HEK293 (cell line): ENCODE measurements at regions not wholly inside any gene's neighbourhood (a gene's known extent, or its start where the extent isn't known, plus 50 kb on each side); places are given as distances from the start of the nearest gene placed in this dataset.
"Not testable (repeated sequence)": the region's sequence is repeated elsewhere in the genome, so short reads cannot be mapped to it uniquely, and the experiment has no call there.

Source experiments
- ZBTB17 ChIP-seq: fragments of 450-650 bp; formaldehyde crosslinking; IDR thresholded peaks from 2 replicates; pipeline ENCODE4 v1.5.1; 2016; ENCODE audit warnings: missing biosample characterization, missing genetic modification characterization
- ZNF16 ChIP-seq: fragments of 450-650 bp; formaldehyde crosslinking; IDR thresholded peaks from 2 replicates; pipeline ENCODE4 v1.5.1; 2016; ENCODE audit warnings: low read depth, missing biosample characterization, missing genetic modification characterization
- ZNF169 ChIP-seq: fragments of 450-650 bp; formaldehyde crosslinking; IDR thresholded peaks from 2 replicates; pipeline ENCODE4 v1.5.1; 2016; ENCODE audit warnings: missing biosample characterization, missing genetic modification characterization
- ZNF292 ChIP-seq: fragments of 450-650 bp; formaldehyde crosslinking; IDR thresholded peaks from 2 replicates; pipeline ENCODE4 v1.5.1; 2016; ENCODE audit warnings: low read depth, missing biosample characterization, missing genetic modification characterization, borderline replicate concordance
- ZNF423 ChIP-seq: fragments of 450-650 bp; formaldehyde crosslinking; IDR thresholded peaks from 2 replicates; pipeline ENCODE4 v1.5.1; 2016; ENCODE audit warnings: missing biosample characterization, missing genetic modification characterization
- TF ChIP-seq, protein P1 (sequence below): IDR thresholded peaks from 2 replicates; pipeline ENCODE4 v1.6.1; 2011; ENCODE audit warnings: mild to moderate bottlenecking, low read depth, low read length, borderline replicate concordance
- TF ChIP-seq, protein P2 (sequence below): fragments of 450-650 bp; formaldehyde crosslinking; IDR thresholded peaks from 2 replicates; pipeline ENCODE4 v1.5.1; 2016; ENCODE audit warnings: missing biosample characterization, missing genetic modification characterization

DNA sequence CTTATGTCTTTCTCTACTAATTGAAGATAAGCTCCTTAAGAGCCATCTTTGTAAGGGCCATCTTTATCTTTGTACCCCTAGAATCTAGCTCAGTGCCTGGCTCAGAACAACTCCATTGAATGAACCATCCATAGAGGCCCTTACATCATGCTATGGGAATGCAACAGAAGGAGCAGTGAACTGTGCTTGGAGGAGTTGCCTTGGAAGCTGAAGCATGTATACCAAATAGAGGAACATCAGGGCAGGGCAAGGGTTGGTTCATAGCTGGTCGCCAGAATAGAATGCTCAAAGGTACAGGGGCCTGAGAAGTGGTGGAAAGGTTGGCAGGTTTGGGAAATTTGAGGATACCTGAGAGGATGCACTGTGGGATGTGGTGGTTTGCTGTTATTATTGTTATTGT, 105.8 kb upstream of the NBPF19 start:
- not testable (repeated sequence) for TF ChIP-seq ZBTB17 (tag by site-specific recombination); ZNF16 (tag by site-specific recombination); ZNF169; ZNF423 (tag by site-specific recombination); ZNF292 (tag by site-specific recombination)
- TF ChIP-seq, protein P1, sequence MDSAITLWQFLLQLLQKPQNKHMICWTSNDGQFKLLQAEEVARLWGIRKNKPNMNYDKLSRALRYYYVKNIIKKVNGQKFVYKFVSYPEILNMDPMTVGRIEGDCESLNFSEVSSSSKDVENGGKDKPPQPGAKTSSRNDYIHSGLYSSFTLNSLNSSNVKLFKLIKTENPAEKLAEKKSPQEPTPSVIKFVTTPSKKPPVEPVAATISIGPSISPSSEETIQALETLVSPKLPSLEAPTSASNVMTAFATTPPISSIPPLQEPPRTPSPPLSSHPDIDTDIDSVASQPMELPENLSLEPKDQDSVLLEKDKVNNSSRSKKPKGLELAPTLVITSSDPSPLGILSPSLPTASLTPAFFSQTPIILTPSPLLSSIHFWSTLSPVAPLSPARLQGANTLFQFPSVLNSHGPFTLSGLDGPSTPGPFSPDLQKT, result not testable (repeated sequence)
- TF ChIP-seq, protein P2, sequence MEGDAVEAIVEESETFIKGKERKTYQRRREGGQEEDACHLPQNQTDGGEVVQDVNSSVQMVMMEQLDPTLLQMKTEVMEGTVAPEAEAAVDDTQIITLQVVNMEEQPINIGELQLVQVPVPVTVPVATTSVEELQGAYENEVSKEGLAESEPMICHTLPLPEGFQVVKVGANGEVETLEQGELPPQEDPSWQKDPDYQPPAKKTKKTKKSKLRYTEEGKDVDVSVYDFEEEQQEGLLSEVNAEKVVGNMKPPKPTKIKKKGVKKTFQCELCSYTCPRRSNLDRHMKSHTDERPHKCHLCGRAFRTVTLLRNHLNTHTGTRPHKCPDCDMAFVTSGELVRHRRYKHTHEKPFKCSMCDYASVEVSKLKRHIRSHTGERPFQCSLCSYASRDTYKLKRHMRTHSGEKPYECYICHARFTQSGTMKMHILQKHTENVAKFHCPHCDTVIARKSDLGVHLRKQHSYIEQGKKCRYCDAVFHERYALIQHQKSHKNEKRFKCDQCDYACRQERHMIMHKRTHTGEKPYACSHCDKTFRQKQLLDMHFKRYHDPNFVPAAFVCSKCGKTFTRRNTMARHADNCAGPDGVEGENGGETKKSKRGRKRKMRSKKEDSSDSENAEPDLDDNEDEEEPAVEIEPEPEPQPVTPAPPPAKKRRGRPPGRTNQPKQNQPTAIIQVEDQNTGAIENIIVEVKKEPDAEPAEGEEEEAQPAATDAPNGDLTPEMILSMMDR (tag by site-specific recombination), result not testable (repeated sequence)
